OCI-LY1 (cell line): ENCODE measurements at regions not wholly inside any gene's neighbourhood (a gene's known extent, or its start where the extent isn't known, plus 50 kb on each side); places are given as distances from the start of the nearest gene placed in this dataset.

Source experiments
- H2AFZ ChIP-seq: fragments of 200-600 bp; sonication (generic), shearing (Covaris generic); 2 replicates; pipeline ENCODE4 v1.6.0; 2014; ENCODE audit warnings: antibody characterized with exemption, mild to moderate bottlenecking, low read length
- H3F3A ChIP-seq: fragments of 200-600 bp; sonication (generic), shearing (Covaris generic); 2 replicates; pipeline ENCODE4 v1.6.0; 2014; ENCODE audit warnings: mild to moderate bottlenecking, antibody characterized with exemption, low read length, moderate library complexity; ENCODE audit not compliant: insufficient read depth
- H3K27ac ChIP-seq: fragments of 200-600 bp; sonication (generic); 2 replicates; pipeline ENCODE4 v1.5.1; 2014; ENCODE audit warnings: low read length, mixed run types, mild to moderate bottlenecking, low read depth; ENCODE audit not compliant: poor library complexity, severe bottlenecking
- H3K27me3 ChIP-seq: fragments of 200-600 bp; sonication (generic); 2 replicates; pipeline ENCODE4 v1.6.0; 2014; ENCODE audit warnings: antibody characterized with exemption, mild to moderate bottlenecking, low read length, moderate library complexity; ENCODE audit not compliant: insufficient read depth
- H3K36me3 ChIP-seq: fragments of 200-600 bp; sonication (generic); 2 replicates; pipeline ENCODE4 v1.6.1; 2014; ENCODE audit warnings: mild to moderate bottlenecking, antibody characterized with exemption, low read length, moderate library complexity, mixed read lengths; ENCODE audit not compliant: insufficient read depth
- H3K4me1 ChIP-seq: fragments of 200-600 bp; sonication (generic); 2 replicates; pipeline ENCODE4 v1.5.1; 2014; ENCODE audit warnings: mild to moderate bottlenecking, low read length, moderate library complexity; ENCODE audit not compliant: insufficient read depth, severe bottlenecking
- H3K4me2 ChIP-seq: fragments of 200-600 bp; sonication (generic), shearing (Covaris generic); 2 replicates; pipeline ENCODE4 v1.6.1; 2014; ENCODE audit warnings: low read length
- H3K4me3 ChIP-seq: fragments of 200-600 bp; sonication (generic); 2 replicates; pipeline ENCODE4 v1.5.1; 2014; ENCODE audit warnings: low read length, low read depth, mild to moderate bottlenecking, mixed read lengths; ENCODE audit not compliant: poor library complexity, severe bottlenecking
- H3K79me2 ChIP-seq: fragments of 200-600 bp; shearing (Covaris generic); 2 replicates; pipeline ENCODE4 v1.6.1; 2016; ENCODE audit warnings: mixed run types, low read length, mixed read lengths; ENCODE audit not compliant: insufficient read depth
- H3K9ac ChIP-seq: fragments of 200-600 bp; sonication (generic), shearing (Covaris generic); 2 replicates; pipeline ENCODE4 v1.6.1; 2014; ENCODE audit warnings: mild to moderate bottlenecking, low read length, mixed read lengths
- H3K9me2 ChIP-seq: fragments of 200-600 bp; sonication (generic), shearing (Covaris generic); 2 replicates; pipeline ENCODE4 v1.6.1; 2014; ENCODE audit warnings: low read depth, mild to moderate bottlenecking, low read length, mixed read lengths
- H3K9me3 ChIP-seq: fragments of 200-600 bp; shearing (Covaris generic); 2 replicates; pipeline ENCODE4 v1.6.1; 2014; ENCODE audit warnings: low read length, mixed read lengths
- H4K20me1 ChIP-seq: fragments of 200-600 bp; sonication (generic), shearing (Covaris generic); 2 replicates; pipeline ENCODE4 v1.6.0; 2016; ENCODE audit warnings: mild to moderate bottlenecking, low read length; ENCODE audit not compliant: insufficient read depth
- CTCF ChIP-seq: fragments of 200-600 bp; sonication (generic), shearing (Covaris generic); IDR thresholded peaks from 2 replicates; pipeline ENCODE4 v1.5.1; 2017; ENCODE audit warnings: mild to moderate bottlenecking, antibody characterized with exemption, low read length, moderate library complexity, mixed read lengths
- EZH2 ChIP-seq: fragments of 200-600 bp; sonication (generic), shearing (Covaris generic); IDR thresholded peaks from 2 replicates; pipeline ENCODE4 v1.8.0; 2017; ENCODE audit warnings: borderline replicate concordance, mixed run types, mild to moderate bottlenecking, antibody characterized with exemption, low read length, moderate library complexity, mixed read lengths

GRCh38 chr5:25357605-25358004, 712.8 kb upstream of the CDH10 start:
- Histone ChIP-seq H3K79me2 (no peaks in the 10 kb centered on the region), H3F3A (no peaks in the 10 kb centered on the region), H3K4me2 (no peak overlapping the region), H3K4me1 (no peaks in the 10 kb centered on the region), H3K36me3 (no peaks in the 10 kb centered on the region), H3K9ac (no peak overlapping the region), H3K4me3 (no peak overlapping the region), H3K27ac (no peak overlapping the region), H2AFZ (no peak overlapping the region), H3K9me2 (no peaks in the 10 kb centered on the region), H3K27me3 (no peaks in the 10 kb centered on the region), H3K9me3 (no peaks in the 10 kb centered on the region), H4K20me1 (no peaks in the 10 kb centered on the region)
- no peak for TF ChIP-seq CTCF
- TF ChIP-seq EZH2 = no peak

- Histone ChIP-seq H3K27ac (no peak overlapping the region), H3K4me2 (no peak overlapping the region), H4K20me1 (no peaks in the 10 kb centered on the region), H3K4me3 (no peak overlapping the region), H3K9me2 (no peaks in the 10 kb centered on the region), H3F3A (no peaks in the 10 kb centered on the region), H3K79me2 (no peaks in the 10 kb centered on the region), H3K9me3 (no peaks in the 10 kb centered on the region), H3K36me3 (no peaks in the 10 kb centered on the region), H3K4me1 (no peaks in the 10 kb centered on the region), H2AFZ (no peak overlapping the region), H3K27me3 (no peaks in the 10 kb centered on the region), H3K9ac (no peak overlapping the region)
- TF ChIP-seq CTCF = no peak
- no peak for TF ChIP-seq EZH2
Observed at GRCh38 chr5:25349746-25350145, 705.0 kb upstream of the CDH10 start.

- Histone ChIP-seq H4K20me1 (no peaks in the 10 kb centered on the region), H3K27ac (no peak overlapping the region), H2AFZ (no peak overlapping the region), H3K27me3 (no peaks in the 10 kb centered on the region), H3K9me3 (no peaks in the 10 kb centered on the region), H3K9ac (no peak overlapping the region), H3F3A (no peaks in the 10 kb centered on the region), H3K79me2 (no peaks in the 10 kb centered on the region), H3K4me2 (no peak overlapping the region), H3K9me2 (no peaks in the 10 kb centered on the region), H3K36me3 (no peaks in the 10 kb centered on the region), H3K4me3 (no peak overlapping the region), H3K4me1 (no peaks in the 10 kb centered on the region)
- TF ChIP-seq EZH2 (no peak), CTCF (no peak)
Observed at GRCh38 chr5:25345240-25345771, 700.5 kb upstream of the CDH10 start.
